GM12874 (cell line): ENCODE measurements at regions not wholly inside any gene's neighbourhood (a gene's known extent, or its start where the extent isn't known, plus 50 kb on each side); places are given as distances from the start of the nearest gene placed in this dataset.

Source experiments
- TF ChIP-seq, protein P1 (sequence below): IDR thresholded peaks from 2 replicates; pipeline ENCODE4 v1.5.1; 2011; ENCODE audit warnings: low read depth, mild to moderate bottlenecking, control low read depth, low read length, moderate library complexity; ENCODE audit not compliant: insufficient read depth

DNA sequence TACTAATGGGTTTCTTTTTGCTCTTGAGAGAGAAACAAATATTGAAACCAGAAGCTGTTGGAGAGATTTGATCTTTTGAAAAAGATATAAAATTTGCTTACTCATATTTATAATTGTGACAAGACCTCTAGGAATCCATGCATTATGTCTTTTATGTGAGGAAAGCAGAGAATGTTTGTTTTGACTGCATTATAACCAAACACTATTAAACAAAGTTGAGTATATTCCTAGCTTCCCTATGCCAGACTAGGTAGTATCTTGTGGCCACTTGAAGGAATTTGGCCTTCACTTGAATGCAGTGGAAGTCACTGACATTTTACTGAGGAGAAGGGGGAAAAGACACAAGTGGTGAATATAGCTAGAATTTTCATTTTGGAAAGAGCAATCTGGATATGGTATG is 521.8 kb upstream of the ZEB2 start:
- TF ChIP-seq, protein P1, sequence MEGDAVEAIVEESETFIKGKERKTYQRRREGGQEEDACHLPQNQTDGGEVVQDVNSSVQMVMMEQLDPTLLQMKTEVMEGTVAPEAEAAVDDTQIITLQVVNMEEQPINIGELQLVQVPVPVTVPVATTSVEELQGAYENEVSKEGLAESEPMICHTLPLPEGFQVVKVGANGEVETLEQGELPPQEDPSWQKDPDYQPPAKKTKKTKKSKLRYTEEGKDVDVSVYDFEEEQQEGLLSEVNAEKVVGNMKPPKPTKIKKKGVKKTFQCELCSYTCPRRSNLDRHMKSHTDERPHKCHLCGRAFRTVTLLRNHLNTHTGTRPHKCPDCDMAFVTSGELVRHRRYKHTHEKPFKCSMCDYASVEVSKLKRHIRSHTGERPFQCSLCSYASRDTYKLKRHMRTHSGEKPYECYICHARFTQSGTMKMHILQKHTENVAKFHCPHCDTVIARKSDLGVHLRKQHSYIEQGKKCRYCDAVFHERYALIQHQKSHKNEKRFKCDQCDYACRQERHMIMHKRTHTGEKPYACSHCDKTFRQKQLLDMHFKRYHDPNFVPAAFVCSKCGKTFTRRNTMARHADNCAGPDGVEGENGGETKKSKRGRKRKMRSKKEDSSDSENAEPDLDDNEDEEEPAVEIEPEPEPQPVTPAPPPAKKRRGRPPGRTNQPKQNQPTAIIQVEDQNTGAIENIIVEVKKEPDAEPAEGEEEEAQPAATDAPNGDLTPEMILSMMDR, result no peak

DNA sequence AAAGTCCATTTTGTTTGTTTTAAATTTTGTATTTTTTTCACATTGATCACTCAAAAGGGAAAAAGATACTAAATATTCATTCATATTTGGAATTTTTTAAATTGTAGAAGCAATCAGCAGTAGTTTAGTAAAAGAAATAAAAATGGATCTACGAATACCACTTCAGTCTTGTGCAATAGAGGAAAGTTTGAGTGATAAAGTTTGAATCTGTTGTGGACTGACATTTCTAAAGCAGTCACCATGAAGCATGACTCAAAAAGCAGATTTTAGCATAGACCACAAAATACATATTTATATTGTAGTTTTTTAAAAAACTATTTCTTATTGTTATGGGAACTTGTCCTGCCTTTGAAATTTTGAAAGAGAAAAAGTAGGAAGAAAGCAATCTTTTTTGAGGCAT is 520.5 kb upstream of the ZEB2 start:
- TF ChIP-seq, protein P1, result no peak

DNA sequence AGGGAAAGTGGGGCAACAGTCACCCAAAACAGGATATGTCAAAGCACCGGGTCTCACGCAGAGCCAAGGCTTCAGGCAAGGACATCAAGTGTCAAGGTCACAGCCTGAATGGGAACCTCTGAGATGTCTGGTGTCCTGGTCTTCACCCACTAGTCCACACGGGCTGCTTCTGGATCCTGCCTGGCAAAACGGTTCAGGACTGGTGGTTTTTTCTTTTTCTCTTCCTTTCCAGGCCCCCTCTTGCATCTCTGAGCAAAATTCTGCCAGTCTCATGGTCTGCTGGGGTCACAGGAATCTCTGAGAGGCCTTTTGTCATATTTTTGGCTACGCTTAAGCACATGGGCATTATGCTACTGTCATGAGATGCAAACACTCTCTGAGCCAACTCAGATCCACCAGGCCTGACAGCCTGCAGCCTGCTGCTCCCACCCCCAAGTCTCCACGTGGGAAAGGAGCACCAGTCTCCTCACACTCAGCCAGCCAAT is 518.2 kb upstream of the ZEB2 start:
- TF ChIP-seq, protein P1, result no peak

DNA sequence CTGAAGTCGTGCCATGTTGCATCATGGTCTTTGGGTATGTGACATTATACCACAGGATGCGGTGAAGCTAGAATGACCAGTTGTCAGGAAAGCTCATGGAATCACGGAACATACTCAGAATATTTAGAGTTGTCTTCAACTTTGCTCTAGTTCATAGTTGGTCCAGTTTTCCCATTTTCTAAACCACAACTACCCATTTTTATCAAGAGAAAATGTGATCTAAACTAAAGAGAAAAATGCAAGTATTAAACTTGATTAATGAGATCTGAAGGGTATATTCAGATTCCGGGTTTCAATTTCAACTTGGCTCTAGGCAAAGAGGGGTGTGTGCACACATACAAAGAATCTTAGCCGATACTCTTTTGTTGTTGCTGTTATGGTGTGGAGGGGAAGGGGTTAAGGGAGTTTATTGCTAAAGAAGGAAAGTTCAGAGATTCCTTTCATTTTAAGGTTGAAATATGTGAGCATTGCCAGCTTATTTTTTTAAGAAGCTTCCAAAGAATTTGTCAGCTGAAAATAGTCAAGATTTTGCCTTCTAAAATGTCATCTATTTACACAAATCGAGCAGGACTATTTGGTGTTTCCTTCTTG is 516.6 kb upstream of the ZEB2 start:
- TF ChIP-seq, protein P1, result no peak

DNA sequence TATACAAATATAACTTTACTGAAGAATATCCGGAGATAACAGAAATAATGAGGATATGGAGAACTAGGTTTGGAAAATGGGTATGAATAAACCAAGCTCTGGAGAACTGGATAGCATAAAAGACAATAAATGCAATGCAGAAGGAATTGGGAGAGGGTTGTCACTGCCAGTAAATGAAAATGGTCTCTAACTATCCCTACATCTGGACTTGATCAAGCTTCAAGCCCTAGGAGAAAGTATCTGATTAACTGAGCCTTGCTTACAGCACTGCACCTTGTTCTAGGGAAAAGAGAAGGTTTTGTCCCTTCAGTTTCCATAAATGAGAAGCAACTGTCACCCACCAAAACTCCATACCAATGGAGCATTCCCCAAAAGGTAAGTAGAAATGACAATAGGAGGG is 514.6 kb upstream of the ZEB2 start:
- TF ChIP-seq, protein P1, result no peak

DNA sequence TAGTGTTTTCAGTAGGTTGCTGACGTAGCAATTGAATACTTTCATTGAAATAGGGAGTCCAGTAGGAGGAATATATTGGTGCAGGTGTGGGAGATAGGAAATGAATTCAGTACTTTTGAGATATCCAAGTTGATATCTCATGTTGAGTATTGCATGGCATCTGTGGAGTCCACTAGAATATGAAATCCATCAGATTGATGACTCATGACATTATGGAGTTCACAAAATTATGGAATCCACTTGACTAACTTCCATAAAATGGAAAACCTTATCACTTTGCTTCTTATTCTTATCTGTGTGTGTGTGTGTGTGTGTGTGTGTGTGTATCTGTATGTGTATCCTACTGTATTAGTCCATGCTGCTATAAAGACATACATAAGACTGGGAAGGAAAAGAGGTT is 513.5 kb upstream of the ZEB2 start:
- TF ChIP-seq, protein P1, result no peak

DNA sequence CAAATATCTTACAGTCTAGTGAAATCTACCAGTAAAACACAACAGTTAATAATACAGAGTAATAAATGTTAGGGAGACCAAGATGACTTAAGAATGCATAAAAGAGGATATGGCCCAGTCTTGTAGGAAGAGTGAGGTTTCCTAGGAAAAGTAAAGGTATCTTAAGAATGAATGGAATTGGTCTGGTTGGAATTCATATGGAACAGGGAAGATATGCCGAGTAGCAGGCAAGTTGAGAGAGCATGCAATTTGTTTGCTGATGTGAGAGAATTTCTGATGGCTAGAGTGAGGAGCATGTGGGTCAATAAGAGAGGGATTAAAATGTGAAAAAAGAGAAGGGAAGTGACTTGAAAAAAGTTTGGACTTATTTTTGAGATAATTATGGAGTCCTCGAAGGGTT is 512.9 kb upstream of the ZEB2 start:
- TF ChIP-seq, protein P1, result no peak

DNA sequence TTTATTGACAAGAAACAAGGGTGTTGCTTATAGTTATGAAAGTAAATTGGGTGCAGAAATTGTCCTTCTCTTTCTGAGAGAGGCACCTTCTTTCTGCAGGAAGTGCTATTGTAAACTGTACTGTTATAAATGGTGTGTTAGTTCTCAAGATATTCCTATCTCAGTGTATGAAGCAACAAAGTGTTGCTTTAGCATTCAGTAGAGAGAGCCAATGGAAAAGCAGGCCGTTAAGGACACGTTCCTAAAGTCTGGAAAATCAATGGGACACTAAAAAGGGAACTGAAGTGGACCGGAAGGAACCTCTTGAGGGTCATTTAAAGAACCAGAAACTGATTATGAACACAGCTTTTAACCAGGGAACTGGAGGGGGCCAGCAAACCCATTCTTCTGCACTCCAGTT is 510.0 kb upstream of the ZEB2 start:
- TF ChIP-seq, protein P1, result no peak
